Esophagus squamous epithelium (tissue), 4 donors: ENCODE measurements at regions not wholly inside any gene's neighbourhood (a gene's known extent, or its start where the extent isn't known, plus 50 kb on each side); places are given as distances from the start of the nearest gene placed in this dataset.

ENCODE experiments used
- CTCF ChIP-seq, 6 experiments: fragments of 450-650 bp in 4 of 6; fragments of 200-600 bp in 2 of 6; sonication (generic) in 2 of 6; IDR thresholded peaks; one replicate each; pipeline ENCODE4 v1.5.1; 2016 to 2019; ENCODE audit warnings: antibody characterized with exemption in 6 of 6, mild to moderate bottlenecking in 4 of 6, moderate library complexity in 4 of 6
- POLR2A ChIP-seq, 4 donors: fragments of 450-650 bp; IDR thresholded peaks; one replicate each; pipeline ENCODE4 v1.6.1; 2017; ENCODE audit warnings: antibody characterized with exemption in 4 of 4, mild to moderate bottlenecking in 4 of 4, moderate library complexity in 3 of 4

GRCh38 chr4:162847945-162848549 is 318.6 kb downstream of the NAF1 start:
- TF ChIP-seq CTCF (IDR thresholded peaks at IDR 0.05) (no peak), POLR2A (IDR thresholded peaks at IDR 0.05) (no peak)
